Upper lobe of left lung (tissue), 6 donors: ENCODE measurements at regions not wholly inside any gene's neighbourhood (a gene's known extent, or its start where the extent isn't known, plus 50 kb on each side); places are given as distances from the start of the nearest gene placed in this dataset.
"Not testable (repeated sequence)": the region's sequence is repeated elsewhere in the genome, so short reads cannot be mapped to it uniquely, and the experiment has no call there.

Source experiments
- ATAC-seq, 2 donors: fragments of 200-7000 bp; cut with Tn5 transposase; one replicate each; pipeline ENCODE4 v1.9.1; 2022; ENCODE audit warnings: mild to moderate bottlenecking in 2 of 2, moderate library complexity in 2 of 2; ENCODE audit not compliant: low FRiP score in 2 of 2
- DNase-seq, 2 donors: peaks; one replicate each; pipeline ENCODE4 v3.0.0-alpha.2; 2019 to 2020
- H3K27ac ChIP-seq, 4 donors: fragments of 200-600 bp; sonication (generic); one replicate each; pipeline ENCODE4 v1.5.1; 2016 to 2019
- H3K27me3 ChIP-seq, 4 donors: fragments of 200-600 bp; sonication (generic); one replicate each; pipeline ENCODE4 v1.5.1; 2017 to 2019
- H3K36me3 ChIP-seq, 4 donors: fragments of 200-600 bp; sonication (generic); one replicate each; pipeline ENCODE4 v1.5.1; 2016 to 2019
- H3K4me1 ChIP-seq, 4 donors: fragments of 200-600 bp; sonication (generic); one replicate each; pipeline ENCODE4 v1.5.1; 2018 to 2019
- H3K4me3 ChIP-seq, 4 donors: fragments of 200-600 bp; sonication (generic); one replicate each; pipeline ENCODE4 v1.5.1; 2017 to 2019; ENCODE audit warnings: mild to moderate bottlenecking in 2 of 4, moderate library complexity in 1 of 4
- H3K9me3 ChIP-seq, 4 donors: fragments of 200-600 bp; sonication (generic); one replicate each; pipeline ENCODE4 v1.5.1; 2018 to 2019
- CTCF ChIP-seq, 6 experiments: fragments of 450-650 bp in 4 of 6; fragments of 200-600 bp in 2 of 6; sonication (generic) in 2 of 6; IDR thresholded peaks; one replicate each; pipeline ENCODE4 v1.5.1; 2016 to 2019; ENCODE audit warnings: antibody characterized with exemption in 6 of 6
- EP300 ChIP-seq, 4 donors: sonication (generic); formaldehyde crosslinking; IDR thresholded peaks; one replicate each; pipeline ENCODE4 v1.5.1; 2017; ENCODE audit warnings: antibody characterized with exemption in 4 of 4, control low read depth in 2 of 4
- POLR2A ChIP-seq, 4 donors: fragments of 450-650 bp; IDR thresholded peaks; one replicate each; pipeline ENCODE4 v1.5.1; 2016 to 2017; ENCODE audit warnings: antibody characterized with exemption in 4 of 4, mild to moderate bottlenecking in 2 of 4
- POLR2AphosphoS5 ChIP-seq, 2 donors: sonication (generic); formaldehyde crosslinking; IDR thresholded peaks; one replicate each; pipeline ENCODE4 v1.5.1; 2017; ENCODE audit warnings: antibody characterized with exemption in 2 of 2
- WGBS, 2 donors: methylation state at CpG; one replicate each; pipeline ENCODE4 v1.1.5; 2017 to 2018; 5-methylcytosine and 5-hydroxymethylcytosine counted together
- donor health status: DM: no; HTN: no; CAD: no; lungs with moderate emphysema.
- donor health status: DM: no; HTN: yes; CAD: no; lungs with severe emphysema.

GRCh38 chr10:8159341-8160165 is 105.1 kb downstream of the GATA3 start:
- H3K36me3 ChIP-seq = no peaks in the 10 kb centered on the region
- no peaks in the 10 kb centered on the region for H3K9me3 ChIP-seq
- H3K4me1 ChIP-seq = no peaks in the 10 kb centered on the region
- ATAC-seq = peak in 1 of 2 donors; percentile 61
- H3K4me3 ChIP-seq = no peak overlapping the region
- 85 to 90% methylated on average over 9 of the region's 9 CpGs for WGBS, 2 donors
- peak in 1 of 2 donors; percentile 23 for DNase-seq
- H3K27me3 ChIP-seq = no peaks in the 10 kb centered on the region
- no peak overlapping the region for H3K27ac ChIP-seq
- no peak for TF ChIP-seq POLR2A (IDR thresholded peaks at IDR 0.05)
- no peak for TF ChIP-seq EP300 (IDR thresholded peaks at IDR 0.05)
- TF ChIP-seq CTCF (IDR thresholded peaks at IDR 0.05) = no peak
- TF ChIP-seq POLR2AphosphoS5 (IDR thresholded peaks at IDR 0.05) = no peak

GRCh38 chr10:8163824-8164223 is 109.3 kb downstream of the GATA3 start:
- TF ChIP-seq EP300 (IDR thresholded peaks at IDR 0.05) = no peak
- no peak for TF ChIP-seq POLR2AphosphoS5 (IDR thresholded peaks at IDR 0.05)
- no peak for DNase-seq
- Histone ChIP-seq H3K9me3 (peaks cover 0 to 11% (median 6%) of the 10 kb centered on the region in 4 donors), H3K27me3 (no peaks in the 10 kb centered on the region), H3K4me1 (no peaks in the 10 kb centered on the region), H3K4me3 (no peak overlapping the region), H3K36me3 (no peaks in the 10 kb centered on the region), H3K27ac (no peak overlapping the region)
- WGBS, 2 donors = 51 to 74% methylated on average over 2 of the region's 2 CpGs
- ATAC-seq = no peak

GRCh38 chr10:8164640-8165039 is 110.2 kb downstream of the GATA3 start:
- not testable (repeated sequence) for H3K4me1 ChIP-seq, DNase-seq, H3K27me3 ChIP-seq, H3K36me3 ChIP-seq, H3K27ac ChIP-seq, ATAC-seq, H3K4me3 ChIP-seq
- peaks cover 0 to 19% (median 12%) of the 10 kb centered on the region in 4 donors for H3K9me3 ChIP-seq
- WGBS, 2 donors = 88 to 89% methylated on average over 1 of the region's 1 CpG

- H3K27ac ChIP-seq = no peak overlapping the region
- no peaks in the 10 kb centered on the region for H3K36me3 ChIP-seq
- no peak for ATAC-seq
- no peaks in the 10 kb centered on the region for H3K27me3 ChIP-seq
- TF ChIP-seq POLR2A (IDR thresholded peaks at IDR 0.05) (no peak), EP300 (IDR thresholded peaks at IDR 0.05) (no peak), POLR2AphosphoS5 (IDR thresholded peaks at IDR 0.05) (no peak)
- no peaks in the 10 kb centered on the region for H3K4me1 ChIP-seq
- peaks cover 0 to 21% (median 12%) of the 10 kb centered on the region in 4 donors for H3K9me3 ChIP-seq
- H3K4me3 ChIP-seq = no peak overlapping the region
- no peak for DNase-seq
Measured at GRCh38 chr10:8168836-8169235, 114.3 kb downstream of the GATA3 start.

- no peak for TF ChIP-seq CTCF (IDR thresholded peaks at IDR 0.05)
- TF ChIP-seq EP300 (IDR thresholded peaks at IDR 0.05) = no peak
- TF ChIP-seq POLR2A (IDR thresholded peaks at IDR 0.05) = no peak
- no peak for TF ChIP-seq POLR2AphosphoS5 (IDR thresholded peaks at IDR 0.05)
- Histone ChIP-seq H3K4me1 (no peaks in the 10 kb centered on the region), H3K27ac (no peak overlapping the region), H3K36me3 (no peaks in the 10 kb centered on the region), H3K27me3 (no peaks in the 10 kb centered on the region), H3K4me3 (no peak overlapping the region), H3K9me3 (peaks cover 0 to 21% (median 12%) of the 10 kb centered on the region in 4 donors)
- ATAC-seq = no peak
- 94 to 100% methylated on average over 2 of the region's 2 CpGs for WGBS, 2 donors
- no peak for DNase-seq
Measured at GRCh38 chr10:8171008-8171407, 116.5 kb downstream of the GATA3 start.

GRCh38 chr10:8172604-8173003 is 118.1 kb downstream of the GATA3 start:
- Histone ChIP-seq H3K4me1 (no peaks in the 10 kb centered on the region), H3K9me3 (peaks cover 0 to 21% (median 12%) of the 10 kb centered on the region in 4 donors), H3K27me3 (no peaks in the 10 kb centered on the region), H3K4me3 (no peak overlapping the region), H3K27ac (no peak overlapping the region), H3K36me3 (no peaks in the 10 kb centered on the region)
- WGBS, 2 donors = 93 to 94% methylated on average over 7 of the region's 7 CpGs
- TF ChIP-seq POLR2A (IDR thresholded peaks at IDR 0.05) (no peak), EP300 (IDR thresholded peaks at IDR 0.05) (no peak), POLR2AphosphoS5 (IDR thresholded peaks at IDR 0.05) (no peak)
- ATAC-seq (no peak), DNase-seq (no peak)
